Mesothelial cell of epicardium (in vitro differentiated cells): ENCODE measurements at regions not wholly inside any gene's neighbourhood (a gene's known extent, or its start where the extent isn't known, plus 50 kb on each side); places are given as distances from the start of the nearest gene placed in this dataset.

Experiments
- DNase-seq, 2 experiments: peaks; one replicate each; pipeline ENCODE4 v3.0.0; 2021; ENCODE audit warnings: low spot score in 2 of 2; ENCODE audit not compliant: unreplicated experiment in 2 of 2
- H3K27ac Mint-ChIP-seq: 2 replicates; pipeline ENCODE4 v1.8.0; 2021; ENCODE audit warnings: mixed read lengths
- H3K27me3 Mint-ChIP-seq: 2 replicates; pipeline ENCODE4 v1.8.0; 2021; ENCODE audit warnings: low read depth, mixed read lengths
- H3K36me3 Mint-ChIP-seq: 2 replicates; pipeline ENCODE4 v1.8.0; 2021; ENCODE audit warnings: mixed read lengths
- H3K4me1 Mint-ChIP-seq: 2 replicates; pipeline ENCODE4 v1.8.0; 2021; ENCODE audit warnings: mixed read lengths
- H3K4me3 Mint-ChIP-seq: 2 replicates; pipeline ENCODE4 v1.8.0; 2021; ENCODE audit warnings: mild to moderate bottlenecking, moderate library complexity, mixed read lengths
- H3K9me3 Mint-ChIP-seq: 2 replicates; pipeline ENCODE4 v1.8.0; 2021; ENCODE audit warnings: mixed read lengths
- CTCF ChIP-seq: fragments of 200-600 bp; sonication (generic); IDR thresholded peaks from one replicate; pipeline ENCODE4 v1.5.0; 2021; ENCODE audit warnings: antibody characterized with exemption; ENCODE audit not compliant: unreplicated experiment

- Mint-ChIP-seq H3K36me3 (no peaks in the 10 kb centered on the region), H3K27ac (no peak overlapping the region), H3K4me3 (no peak overlapping the region), H3K27me3 (no peaks in the 10 kb centered on the region), H3K4me1 (peaks cover 19% of the 10 kb centered on the region), H3K9me3 (no peaks in the 10 kb centered on the region)
- no peak for DNase-seq
- no peak for TF ChIP-seq CTCF
These were observed 260.9 kb downstream of the MREG start for GRCh38 chr2:215752436-215752835.

GRCh38 chr2:215751911-215752272, 261.5 kb downstream of the MREG start:
- peaks cover 19% of the 10 kb centered on the region for H3K4me1 Mint-ChIP-seq
- no peaks in the 10 kb centered on the region for H3K9me3 Mint-ChIP-seq
- no peak for TF ChIP-seq CTCF
- no peak overlapping the region for H3K4me3 Mint-ChIP-seq
- DNase-seq, result no peak
- no peaks in the 10 kb centered on the region for H3K27me3 Mint-ChIP-seq
- H3K27ac Mint-ChIP-seq, result no peak overlapping the region
- no peaks in the 10 kb centered on the region for H3K36me3 Mint-ChIP-seq

- H3K4me3 Mint-ChIP-seq, result no peak overlapping the region
- H3K9me3 Mint-ChIP-seq, result no peaks in the 10 kb centered on the region
- no peak overlapping the region for H3K27ac Mint-ChIP-seq
- no peak for DNase-seq
- no peaks in the 10 kb centered on the region for H3K36me3 Mint-ChIP-seq
- H3K4me1 Mint-ChIP-seq, result peaks cover 19% of the 10 kb centered on the region
- H3K27me3 Mint-ChIP-seq, result no peaks in the 10 kb centered on the region
- TF ChIP-seq CTCF, result no peak
These were observed 262.0 kb downstream of the MREG start for GRCh38 chr2:215751200-215751910.

GRCh38 chr2:215750763-215751162, 262.6 kb downstream of the MREG start:
- peaks cover 19% of the 10 kb centered on the region for H3K4me1 Mint-ChIP-seq
- H3K9me3 Mint-ChIP-seq, result no peaks in the 10 kb centered on the region
- no peak overlapping the region for H3K27ac Mint-ChIP-seq
- DNase-seq, result no peak
- H3K27me3 Mint-ChIP-seq, result no peaks in the 10 kb centered on the region
- H3K36me3 Mint-ChIP-seq, result no peaks in the 10 kb centered on the region
- TF ChIP-seq CTCF, result no peak
- H3K4me3 Mint-ChIP-seq, result no peak overlapping the region

- no peak overlapping the region for H3K27ac Mint-ChIP-seq
- no peaks in the 10 kb centered on the region for H3K9me3 Mint-ChIP-seq
- no peaks in the 10 kb centered on the region for H3K27me3 Mint-ChIP-seq
- no peak for TF ChIP-seq CTCF
- H3K36me3 Mint-ChIP-seq, result no peaks in the 10 kb centered on the region
- H3K4me3 Mint-ChIP-seq, result no peak overlapping the region
- DNase-seq, result no peak
- H3K4me1 Mint-ChIP-seq, result peaks cover 19% of the 10 kb centered on the region
These were observed 264.0 kb downstream of the MREG start for GRCh38 chr2:215749092-215749957.
